Astrocyte of the cerebellum (primary cell): ENCODE measurements at regions not wholly inside any gene's neighbourhood (a gene's known extent, or its start where the extent isn't known, plus 50 kb on each side); places are given as distances from the start of the nearest gene placed in this dataset.

Experiments used
- DNase-seq: peaks from one replicate; pipeline ENCODE4 v3.0.0-alpha.2; 2011; ENCODE audit warnings: low read depth
- H3K4me3 ChIP-seq: 2 replicates; pipeline ENCODE4 v1.5.1; 2011; ENCODE audit warnings: mild to moderate bottlenecking, low read depth, low read length, moderate library complexity
- CTCF ChIP-seq: IDR thresholded peaks from 2 replicates; pipeline ENCODE4 v1.5.1; 2012; ENCODE audit warnings: low read length, low read depth, moderate library complexity, mild to moderate bottlenecking; ENCODE audit errors: missing control alignments
- in situ Hi-C: cut with HindIII; loops from 2 replicates; pipeline ENCODE4 v1.10.0; 2017; ENCODE audit warnings: low sequenced_read_pairs

DNA sequence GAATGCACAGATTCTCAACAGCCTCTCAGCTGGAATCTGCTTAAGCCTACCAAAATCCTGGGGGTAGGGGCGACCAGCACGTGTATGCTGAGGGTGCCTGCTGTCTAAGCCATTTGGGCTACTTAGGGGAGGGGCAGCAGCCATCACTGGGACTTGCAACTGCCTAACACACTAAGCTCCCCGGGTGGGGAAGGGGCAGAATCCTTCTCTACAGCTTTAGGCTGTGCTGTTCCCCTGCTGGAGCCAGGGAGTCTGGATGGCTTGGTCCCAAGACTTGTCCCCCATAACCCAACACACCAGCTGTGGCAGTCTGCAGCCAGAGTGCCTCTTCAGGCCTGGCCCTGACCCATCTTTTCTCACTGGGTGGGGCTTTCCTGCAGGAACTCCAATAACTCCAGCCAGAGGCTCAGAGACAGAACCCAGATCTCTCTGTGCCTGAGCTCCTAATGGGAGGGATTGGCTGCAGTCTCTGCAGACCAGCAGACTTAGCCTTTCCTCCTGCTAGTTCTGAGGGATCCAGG, 305.4 kb upstream of the RND3 start:
- H3K4me3 ChIP-seq: no peak overlapping the region
- no peak for TF ChIP-seq CTCF
- no peak for DNase-seq
- in situ Hi-C loops: no loop called here

DNA sequence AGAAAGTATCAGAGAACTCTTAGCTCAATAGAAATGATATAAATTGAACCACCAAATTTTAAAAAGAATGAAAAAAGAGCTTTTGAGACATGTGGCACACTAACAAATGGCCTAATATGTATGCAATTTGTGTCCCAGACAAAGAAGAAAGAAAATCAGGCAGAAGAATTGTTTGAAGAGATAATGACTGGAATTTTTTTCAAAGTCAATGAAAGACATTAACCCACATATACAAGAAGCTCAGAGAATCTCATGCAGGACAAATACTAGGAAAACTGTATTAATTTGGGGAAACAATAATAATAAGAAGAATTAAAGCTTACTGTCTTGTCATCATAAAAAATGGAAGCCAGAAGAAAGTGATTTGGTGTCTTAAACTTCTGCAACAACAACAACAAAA, 304.1 kb upstream of the RND3 start:
- H3K4me3 ChIP-seq: no peak overlapping the region
- no peak for DNase-seq
- in situ Hi-C loops: no loop called here
- no peak for TF ChIP-seq CTCF

DNA sequence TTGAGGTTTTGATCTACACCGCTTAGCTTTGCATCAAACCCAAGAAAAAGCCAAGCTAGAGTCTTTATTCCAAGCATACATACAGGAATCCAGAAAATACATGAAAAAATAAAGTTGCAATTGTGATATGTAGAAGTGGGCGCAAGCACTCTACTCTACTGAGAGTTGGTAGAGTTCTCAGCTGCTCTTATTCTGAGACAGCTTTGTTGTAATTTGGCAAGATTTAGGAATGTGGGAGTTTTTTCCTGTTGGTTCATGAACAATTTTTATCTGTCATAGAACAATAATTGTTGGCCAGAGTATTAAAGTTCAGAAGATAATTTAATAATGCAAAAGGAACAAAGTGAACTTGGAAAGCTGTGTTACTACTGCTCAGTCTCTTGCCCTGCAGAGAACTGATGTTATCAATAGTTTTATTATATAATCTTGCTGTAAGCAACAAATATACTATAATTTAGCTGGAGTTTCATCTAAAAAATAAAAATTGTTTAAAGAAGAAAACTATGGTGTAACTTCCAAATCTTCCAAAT, 302.0 kb upstream of the RND3 start:
- in situ Hi-C loops: no loop called here
- no peak for DNase-seq
- TF ChIP-seq CTCF: no peak
- no peak overlapping the region for H3K4me3 ChIP-seq

- no peak overlapping the region for H3K4me3 ChIP-seq
- no peak for TF ChIP-seq CTCF
- DNase-seq: no peak
- in situ Hi-C loops: no loop called here
These were observed 301.1 kb upstream of the RND3 start for GRCh38 chr2:150788426-150789140.

GRCh38 chr2:150787353-150788093, 300.1 kb upstream of the RND3 start:
- in situ Hi-C loops: no loop called here
- DNase-seq: no peak
- TF ChIP-seq CTCF: no peak
- H3K4me3 ChIP-seq: no peak overlapping the region

DNA sequence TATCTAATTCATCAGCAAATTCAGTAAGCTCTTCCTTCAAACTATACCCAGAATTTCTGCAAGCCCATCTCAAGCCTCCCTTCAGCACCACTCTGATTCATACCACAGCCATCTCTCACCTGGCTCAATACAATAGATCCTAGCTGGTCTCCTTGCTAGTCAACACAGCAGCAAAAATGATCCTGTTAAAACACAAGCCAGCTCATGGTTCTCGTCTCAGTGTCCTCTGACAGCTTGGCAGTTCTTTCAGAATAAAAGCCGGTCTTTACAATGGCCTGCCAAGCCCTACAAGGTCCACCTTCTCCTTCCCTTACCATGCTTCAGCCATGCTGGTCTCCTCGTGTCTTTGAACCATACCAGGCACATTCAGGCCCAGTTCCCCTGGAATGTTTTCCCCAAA, 296.9 kb upstream of the RND3 start:
- in situ Hi-C loops: no loop called here
- DNase-seq: no peak
- TF ChIP-seq CTCF: no peak
- H3K4me3 ChIP-seq: no peak overlapping the region
